ENCODE measurements at regions not wholly inside any gene's neighbourhood (a gene's known extent, or its start where the extent isn't known, plus 50 kb on each side); places are given as distances from the start of the nearest gene placed in this dataset.

- TF ChIP-seq EZH2 (IDR thresholded peaks at IDR 0.05; ENCODE audit: insufficient read depth, poor library complexity, severe bottlenecking) (no peak), EZH2phosphoT487 (IDR thresholded peaks at IDR 0.05; ENCODE audit: insufficient read depth, low read depth) (no peak)
These were observed 278.2 kb upstream of the RAG2 start for GRCh38 chr11:36876266-36876665.

Measured in GM23248 (cell line).